ENCODE measurements at regions not wholly inside any gene's neighbourhood (a gene's known extent, or its start where the extent isn't known, plus 50 kb on each side); places are given as distances from the start of the nearest gene placed in this dataset.

DNA sequence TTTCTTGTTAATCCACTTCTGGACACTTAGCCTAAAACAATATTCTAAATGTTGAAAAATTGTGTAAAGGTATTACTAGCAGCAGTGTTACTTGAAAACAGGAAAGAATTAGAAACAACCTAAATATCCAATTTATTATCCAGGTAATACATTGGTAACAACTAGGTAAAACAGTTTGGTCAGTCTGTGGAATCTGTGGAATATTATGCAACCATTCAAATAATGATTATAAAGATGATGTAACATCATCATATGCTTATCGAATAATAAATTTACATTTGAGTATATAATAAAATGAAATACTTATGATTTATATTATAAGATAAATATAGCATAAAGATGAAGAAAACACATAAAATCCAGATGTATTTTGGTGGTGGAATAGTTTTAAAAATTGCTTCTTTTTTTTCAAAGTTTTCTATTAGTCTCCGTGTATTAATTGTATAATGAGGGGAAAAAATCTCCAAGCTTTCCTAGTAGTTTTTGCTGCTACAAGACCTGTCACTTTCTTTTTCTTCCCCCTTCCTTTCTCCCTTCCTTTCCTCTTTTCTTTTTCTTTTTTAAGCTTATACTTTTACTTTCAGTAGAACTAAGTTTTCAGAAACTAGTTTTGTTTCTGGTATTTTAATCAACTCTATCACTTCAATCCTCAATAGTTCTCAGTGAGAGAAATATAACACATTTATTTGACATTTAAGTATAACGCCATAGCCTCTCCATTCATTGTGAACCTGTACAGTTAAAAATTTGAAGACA is 197.8 kb upstream of the HMCN1 start:
- TF ChIP-seq CTCF (IDR thresholded peaks at IDR 0.05; ENCODE audit: low read length) (no peak), EZH2 (IDR thresholded peaks at IDR 0.05; ENCODE audit: borderline replicate concordance, low read length) (no peak)
